ENCODE measurements at regions not wholly inside any gene's neighbourhood (a gene's known extent, or its start where the extent isn't known, plus 50 kb on each side); places are given as distances from the start of the nearest gene placed in this dataset.
"Not testable (repeated sequence)": the region's sequence is repeated elsewhere in the genome, so short reads cannot be mapped to it uniquely, and the experiment has no call there.

- no peak for TF ChIP-seq POLR2A (IDR thresholded peaks at IDR 0.05)
- TF ChIP-seq, protein P1, sequence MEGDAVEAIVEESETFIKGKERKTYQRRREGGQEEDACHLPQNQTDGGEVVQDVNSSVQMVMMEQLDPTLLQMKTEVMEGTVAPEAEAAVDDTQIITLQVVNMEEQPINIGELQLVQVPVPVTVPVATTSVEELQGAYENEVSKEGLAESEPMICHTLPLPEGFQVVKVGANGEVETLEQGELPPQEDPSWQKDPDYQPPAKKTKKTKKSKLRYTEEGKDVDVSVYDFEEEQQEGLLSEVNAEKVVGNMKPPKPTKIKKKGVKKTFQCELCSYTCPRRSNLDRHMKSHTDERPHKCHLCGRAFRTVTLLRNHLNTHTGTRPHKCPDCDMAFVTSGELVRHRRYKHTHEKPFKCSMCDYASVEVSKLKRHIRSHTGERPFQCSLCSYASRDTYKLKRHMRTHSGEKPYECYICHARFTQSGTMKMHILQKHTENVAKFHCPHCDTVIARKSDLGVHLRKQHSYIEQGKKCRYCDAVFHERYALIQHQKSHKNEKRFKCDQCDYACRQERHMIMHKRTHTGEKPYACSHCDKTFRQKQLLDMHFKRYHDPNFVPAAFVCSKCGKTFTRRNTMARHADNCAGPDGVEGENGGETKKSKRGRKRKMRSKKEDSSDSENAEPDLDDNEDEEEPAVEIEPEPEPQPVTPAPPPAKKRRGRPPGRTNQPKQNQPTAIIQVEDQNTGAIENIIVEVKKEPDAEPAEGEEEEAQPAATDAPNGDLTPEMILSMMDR (IDR thresholded peaks at IDR 0.05), result no peak
- H3K4me1 ChIP-seq, result no peaks in the 10 kb centered on the region
- H3K4me3 ChIP-seq, result no peak overlapping the region
- no peaks in the 10 kb centered on the region for H3K9me3 ChIP-seq
- WGBS (ENCODE audit: insufficient coverage, low coverage, low lambda C conversion rate, missing lambda C conversion rate), result 66% methylated on average over 4 of the region's 5 CpGs
- intact Hi-C loops (cut with DNase I), result no loop called here
- no peak overlapping the region for H3K27ac ChIP-seq
- no peaks in the 10 kb centered on the region for H3K27me3 ChIP-seq
- DNase-seq (no peak), ATAC-seq (no peak)
- H3K36me3 ChIP-seq, result no peaks in the 10 kb centered on the region
Observed at GRCh38 chr3:71944482-71945065, 159.6 kb upstream of the PROK2 start.

- intact Hi-C loops (cut with DNase I), result no loop called here
- Histone ChIP-seq H3K27ac (no peak overlapping the region), H3K9me3 (no peaks in the 10 kb centered on the region), H3K4me1 (no peaks in the 10 kb centered on the region), H3K36me3 (no peaks in the 10 kb centered on the region), H3K27me3 (no peaks in the 10 kb centered on the region), H3K4me3 (no peak overlapping the region)
- 68% methylated on average over 8 of the region's 9 CpGs for WGBS (ENCODE audit: insufficient coverage, low coverage, low lambda C conversion rate, missing lambda C conversion rate)
- no peak for DNase-seq
- no peak for ATAC-seq
- no peak for TF ChIP-seq POLR2A (IDR thresholded peaks at IDR 0.05)
- TF ChIP-seq, protein P1 (IDR thresholded peaks at IDR 0.05), result no peak
Observed at GRCh38 chr3:71942432-71943187, 157.7 kb upstream of the PROK2 start.

DNA sequence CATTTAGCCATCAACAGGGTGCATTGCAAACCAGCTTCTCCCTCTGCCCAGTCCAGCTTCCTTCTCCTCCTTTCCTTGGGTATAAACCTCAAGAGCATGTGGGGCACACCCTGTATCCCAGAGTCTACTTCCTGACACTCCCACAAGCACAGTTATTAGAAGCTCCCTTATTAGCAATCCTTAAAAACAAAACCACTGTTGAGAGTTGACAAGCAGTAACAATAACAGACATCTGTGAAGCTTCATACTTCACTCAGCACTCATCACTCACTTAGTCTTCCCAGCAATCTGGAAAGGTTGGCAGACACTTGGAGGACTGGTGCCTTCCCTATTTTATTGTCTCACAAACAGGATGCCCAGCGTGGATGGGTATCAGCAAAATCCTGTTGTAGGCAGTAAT, 155.5 kb upstream of the PROK2 start:
- ATAC-seq, result no peak
- TF ChIP-seq, protein P1 (IDR thresholded peaks at IDR 0.05), result no peak
- no peak for TF ChIP-seq POLR2A (IDR thresholded peaks at IDR 0.05)
- Histone ChIP-seq H3K4me3 (no peak overlapping the region), H3K4me1 (no peaks in the 10 kb centered on the region), H3K27me3 (no peaks in the 10 kb centered on the region), H3K27ac (no peak overlapping the region), H3K9me3 (no peaks in the 10 kb centered on the region), H3K36me3 (no peaks in the 10 kb centered on the region)
- DNase-seq, result no peak
- intact Hi-C loops (cut with DNase I), result no loop called here
- 100% methylated on average over 1 of the region's 1 CpG for WGBS (ENCODE audit: insufficient coverage, low coverage, low lambda C conversion rate, missing lambda C conversion rate)

DNA sequence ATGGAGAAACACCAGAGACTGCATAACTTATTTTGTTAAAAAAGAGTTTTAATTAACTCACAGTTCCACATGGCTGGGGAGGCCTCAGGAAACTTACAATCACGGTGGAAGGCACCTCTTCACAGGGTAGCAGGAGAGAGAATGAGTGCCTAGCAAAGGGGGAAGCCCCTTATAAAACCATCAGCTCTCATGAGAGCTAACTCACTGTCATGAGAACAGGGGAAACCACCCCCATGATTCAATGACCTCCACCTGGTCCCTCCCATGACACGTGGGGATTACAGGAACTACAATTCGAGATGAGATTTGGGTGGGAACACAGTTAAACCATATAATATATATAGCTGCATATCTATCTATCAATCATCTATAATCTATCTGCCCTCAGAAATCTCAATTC, 153.1 kb upstream of the PROK2 start:
- H3K27ac ChIP-seq; H3K4me1 ChIP-seq; intact Hi-C loops (cut with DNase I); H3K4me3 ChIP-seq; H3K27me3 ChIP-seq; ATAC-seq; DNase-seq; H3K36me3 ChIP-seq; H3K9me3 ChIP-seq: not testable (repeated sequence)
- 76% methylated on average over 3 of the region's 3 CpGs for WGBS (ENCODE audit: insufficient coverage, low coverage, low lambda C conversion rate, missing lambda C conversion rate)

GRCh38 chr3:71936681-71937080, 151.7 kb upstream of the PROK2 start:
- DNase-seq, result no peak
- Histone ChIP-seq H3K27me3 (no peaks in the 10 kb centered on the region), H3K9me3 (no peaks in the 10 kb centered on the region), H3K36me3 (no peaks in the 10 kb centered on the region), H3K4me1 (no peaks in the 10 kb centered on the region), H3K27ac (no peak overlapping the region), H3K4me3 (no peak overlapping the region)
- 80% methylated on average over 1 of the region's 8 CpGs for WGBS (ENCODE audit: insufficient coverage, low coverage, low lambda C conversion rate, missing lambda C conversion rate)
- intact Hi-C loops (cut with DNase I), result no loop called here
- no peak for ATAC-seq
- TF ChIP-seq, protein P1 (IDR thresholded peaks at IDR 0.05), result no peak

Measured in right lobe of liver (tissue), 6 donors.